Left forelimb (tissue), 1 donor: ENCODE measurements at regions not wholly inside any gene's neighbourhood (a gene's known extent, or its start where the extent isn't known, plus 50 kb on each side); places are given as distances from the start of the nearest gene placed in this dataset.
"Not testable (repeated sequence)": the region's sequence is repeated elsewhere in the genome, so short reads cannot be mapped to it uniquely, and the experiment has no call there.

ENCODE experiments used
- DNase-seq: peaks from one replicate; pipeline ENCODE4 v3.0.0-alpha.2; 2018; ENCODE audit warnings: low spot score

- no peak for DNase-seq
Measured at GRCh38 chr13:71214821-71215220, 652.2 kb downstream of the DACH1 start.

- DNase-seq, result no peak
Measured at GRCh38 chr13:71214357-71214756, 652.6 kb downstream of the DACH1 start.

GRCh38 chr13:71213252-71213821 lies 653.7 kb downstream of the DACH1 start:
- no peak for DNase-seq

DNA sequence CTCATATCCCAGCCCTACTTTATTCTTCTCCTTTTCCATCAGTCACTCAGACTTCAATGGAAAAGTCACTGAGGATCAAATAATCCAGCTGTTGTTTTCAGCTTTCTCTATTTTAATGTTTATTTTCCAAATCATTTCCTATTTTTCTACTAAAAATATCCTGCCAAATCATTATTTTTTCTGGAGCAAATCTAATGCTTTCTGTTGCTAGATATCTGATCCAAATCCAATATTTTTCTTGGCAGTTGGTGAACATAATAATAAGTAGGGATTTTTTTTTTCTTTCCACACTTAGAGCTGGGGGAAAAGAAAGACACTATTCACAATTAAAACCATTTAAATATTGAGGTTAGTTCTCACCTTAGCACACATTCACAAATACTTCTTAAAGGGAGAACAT lies 656.1 kb downstream of the DACH1 start:
- no peak for DNase-seq

GRCh38 chr13:71209217-71209616 lies 657.8 kb downstream of the DACH1 start:
- DNase-seq, result no peak

DNA sequence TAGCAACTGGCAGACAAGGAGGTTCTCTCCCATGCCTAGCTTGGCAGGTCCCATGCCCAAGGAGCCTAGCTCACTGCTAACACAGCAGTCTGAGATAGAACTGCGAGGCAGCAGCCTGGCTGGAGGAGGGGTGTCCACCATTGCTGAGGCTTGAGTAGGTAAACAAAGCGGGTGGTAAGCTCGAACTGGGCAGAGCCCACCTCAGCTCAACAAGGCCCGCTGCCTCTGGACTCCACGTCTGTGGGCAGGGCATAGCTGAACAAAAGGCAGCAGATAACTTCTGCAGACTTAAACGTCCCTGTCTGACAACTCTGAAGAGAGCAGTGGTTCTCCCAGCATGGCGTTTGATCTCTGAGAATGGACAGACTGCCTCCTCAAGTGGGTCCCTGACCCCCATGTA lies 682.4 kb downstream of the DACH1 start:
- DNase-seq, result not testable (repeated sequence)

DNA sequence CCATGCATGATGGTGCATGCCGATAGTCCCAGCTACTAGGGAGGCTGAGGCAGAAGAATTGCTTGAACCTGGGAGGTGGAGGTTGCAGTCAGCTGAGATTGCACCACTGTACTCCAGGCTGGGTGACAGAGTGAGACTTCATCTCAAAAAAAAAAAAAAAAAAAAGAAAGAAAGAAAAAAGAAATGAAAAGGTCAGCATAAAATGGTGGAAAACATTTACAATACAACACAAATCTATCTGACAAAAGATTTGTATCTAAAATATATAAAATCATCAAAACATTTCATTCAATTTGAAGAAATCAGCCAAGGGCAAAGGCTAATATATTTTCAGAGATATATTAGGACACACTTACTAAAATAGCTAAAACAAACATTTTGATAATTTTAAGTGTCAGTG lies 683.7 kb downstream of the DACH1 start:
- DNase-seq, result not testable (repeated sequence)

GRCh38 chr13:71171740-71172139 lies 695.3 kb downstream of the DACH1 start:
- no peak for DNase-seq

DNA sequence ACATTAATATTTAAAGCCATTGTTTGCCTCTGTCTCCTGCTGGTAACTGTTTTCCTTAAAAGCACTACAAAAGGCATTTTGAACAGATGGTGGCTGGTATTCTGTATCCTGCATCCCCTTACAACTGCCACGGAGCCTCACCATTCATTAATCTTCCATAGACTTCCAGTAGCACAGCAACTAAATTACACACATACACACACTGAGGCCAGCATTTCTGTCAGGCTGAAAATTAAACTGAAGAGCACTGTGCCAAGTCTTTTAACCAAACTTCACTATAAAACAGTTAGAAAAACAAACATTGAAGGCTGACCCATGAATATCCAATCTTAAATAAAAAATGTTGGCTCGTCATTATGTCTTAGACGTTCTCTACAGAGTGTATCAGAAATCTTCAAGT lies 697.8 kb downstream of the DACH1 start:
- no peak for DNase-seq

GRCh38 chr13:71156550-71156949 lies 710.5 kb downstream of the DACH1 start:
- DNase-seq, result no peak

GRCh38 chr13:71149498-71150363 lies 717.3 kb downstream of the DACH1 start:
- DNase-seq, result no peak

- DNase-seq, result no peak
Measured at GRCh38 chr13:71149046-71149445, 718.0 kb downstream of the DACH1 start.

DNA sequence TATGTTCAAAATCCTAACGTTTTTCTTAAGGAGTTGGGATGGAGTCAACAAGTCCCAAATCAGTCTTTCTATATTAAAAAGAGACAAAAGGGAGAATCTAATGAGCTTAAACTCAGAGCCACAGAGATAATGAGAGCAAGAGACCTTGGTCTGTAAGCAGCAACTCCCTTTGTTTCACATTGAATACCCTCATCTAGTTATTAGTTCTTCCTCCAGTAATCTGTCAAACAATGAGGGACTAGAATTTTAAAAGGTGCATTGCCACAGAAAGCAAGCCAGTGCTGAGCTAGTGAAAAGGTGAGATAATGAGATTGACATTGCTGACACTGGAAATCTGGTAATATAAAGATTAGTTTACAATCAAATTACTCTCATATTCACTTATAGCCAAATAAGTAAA lies 718.6 kb downstream of the DACH1 start:
- DNase-seq, result no peak

GRCh38 chr13:71144883-71145282 lies 722.1 kb downstream of the DACH1 start:
- no peak for DNase-seq

- no peak for DNase-seq
Measured at GRCh38 chr13:71137101-71137500, 729.9 kb downstream of the DACH1 start.

DNA sequence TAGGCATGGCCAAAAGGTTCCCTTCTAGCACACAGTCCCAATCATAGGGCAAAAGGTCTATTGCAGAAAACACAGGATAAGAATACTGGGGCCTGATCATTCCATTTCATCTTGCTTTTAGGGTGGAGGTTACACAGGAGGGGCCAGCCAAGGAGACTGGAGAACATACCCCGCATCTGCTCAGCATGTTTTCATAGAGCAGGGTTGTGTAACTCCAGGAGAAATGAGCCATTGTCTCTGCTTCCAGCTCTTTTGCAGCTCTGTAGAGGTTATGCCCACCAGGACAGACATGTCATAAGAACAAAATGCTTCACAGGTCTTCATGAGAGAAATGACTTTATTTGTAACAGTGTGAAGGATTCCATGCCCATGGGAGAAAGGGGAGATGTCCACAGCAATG lies 742.8 kb downstream of the DACH1 start:
- no peak for DNase-seq

- DNase-seq, result no peak
Measured at GRCh38 chr13:71118779-71119364, 748.1 kb downstream of the DACH1 start.

- no peak for DNase-seq
Measured at GRCh38 chr13:71117920-71118319, 749.1 kb downstream of the DACH1 start.

DNA sequence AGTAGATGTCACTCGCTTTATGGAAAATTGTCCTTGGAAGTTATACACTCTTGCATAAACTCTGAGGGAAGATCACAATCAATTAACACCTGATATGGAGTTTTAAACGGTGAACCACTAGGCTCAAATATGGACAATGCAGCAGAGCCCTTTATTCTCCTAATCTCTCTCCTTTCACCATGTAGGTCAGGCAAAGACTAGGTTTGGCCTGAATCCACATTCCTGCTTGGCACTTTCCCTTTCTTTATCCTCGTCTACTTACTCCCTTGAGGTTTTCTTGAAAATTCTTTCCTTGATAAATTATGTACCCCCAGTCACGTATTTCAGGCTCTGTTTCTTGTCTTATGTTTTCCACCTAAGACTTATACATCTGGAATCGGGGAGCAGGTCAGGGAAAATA lies 751.7 kb downstream of the DACH1 start:
- no peak for DNase-seq

- no peak for DNase-seq
Measured at GRCh38 chr13:71096421-71096820, 770.6 kb downstream of the DACH1 start.

DNA sequence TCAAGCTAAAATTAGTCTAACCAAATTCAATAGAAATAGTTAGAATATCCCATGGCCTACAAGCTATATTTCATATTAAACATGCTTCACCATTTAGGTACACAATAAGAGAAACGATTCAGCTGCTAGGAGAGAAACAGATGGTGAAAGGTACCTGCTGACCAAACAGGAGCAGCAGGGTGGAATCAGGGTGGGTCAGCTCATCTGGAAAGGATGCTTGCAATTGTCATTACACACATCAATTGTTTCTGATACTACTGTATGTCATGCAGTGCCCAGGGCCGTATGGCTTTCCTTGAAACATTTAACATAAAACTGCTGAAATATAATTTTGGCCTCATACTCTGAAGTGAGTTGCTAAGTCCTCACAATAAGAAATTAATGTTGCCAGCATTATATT lies 776.0 kb downstream of the DACH1 start:
- DNase-seq, result no peak

GRCh38 chr13:71089056-71089455 lies 777.9 kb downstream of the DACH1 start:
- DNase-seq, result no peak

DNA sequence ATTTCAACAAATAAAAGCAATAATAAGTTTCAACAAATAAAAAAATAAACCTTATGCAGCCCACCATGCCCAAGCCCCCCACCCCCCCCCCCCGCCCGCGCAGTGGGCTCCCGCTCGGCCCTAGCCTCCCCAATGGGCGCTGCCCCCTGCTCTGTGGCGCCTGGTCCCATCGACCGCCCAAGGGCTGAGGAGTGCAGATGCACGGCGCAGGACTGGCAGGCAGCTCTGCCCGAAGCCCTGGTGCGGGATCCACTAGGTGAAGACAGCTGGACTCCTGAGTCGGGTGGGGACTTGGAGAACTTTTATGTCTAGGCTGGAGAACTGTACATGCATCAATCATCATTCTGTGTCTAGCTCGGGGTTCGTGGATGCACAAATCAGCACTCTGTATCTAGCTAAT lies 779.6 kb downstream of the DACH1 start:
- no peak for DNase-seq
